ENCODE measurements at regions not wholly inside any gene's neighbourhood (a gene's known extent, or its start where the extent isn't known, plus 50 kb on each side); places are given as distances from the start of the nearest gene placed in this dataset.

GRCh38 chr2:64792995-64793639, 139.4 kb upstream of the SERTAD2 start:
- TF ChIP-seq REST (IDR thresholded peaks at IDR 0.05) (no peak), EGR1 (IDR thresholded peaks at IDR 0.05; ENCODE audit: low read depth in 2 of 2) (no peak), ATF3 (IDR thresholded peaks at IDR 0.05) (no peak), ZBTB33 (IDR thresholded peaks at IDR 0.05) (no peak), TAF1 (conservative IDR thresholded peaks at IDR 0.05) (no peak), FOXA2 (IDR thresholded peaks at IDR 0.05) (no peak), HNF4A (conservative IDR thresholded peaks at IDR 0.05) (no peak), FOXA1 (IDR thresholded peaks at IDR 0.05) (no peak), CTCF (IDR thresholded peaks at IDR 0.05; ENCODE audit: low read depth, low read length, missing input control) (no peak), HNF4G (IDR thresholded peaks at IDR 0.05) (no peak), MAX (IDR thresholded peaks at IDR 0.05) (no peak)
- Histone ChIP-seq H3K27ac (ENCODE audit: low read depth in 1 of 2, low read length in 2 of 2) (no peak overlapping the region), H3K9me3 (ENCODE audit: control insufficient read depth in 4 of 4, low read length in 3 of 4) (no peaks in the 10 kb centered on the region), H3K9ac (ENCODE audit: low read depth in 1 of 2, low read length in 2 of 2) (no peak overlapping the region), H3K4me1 (ENCODE audit: control insufficient read depth in 4 of 4, insufficient read depth in 4 of 4, low read length in 3 of 4) (peaks cover 0 to 6% (median 2%) of the 10 kb centered on the region in 4 donors), H3K4me3 (ENCODE audit: low read depth in 1 of 3, low read length in 3 of 3) (no peak overlapping the region), H3K27me3 (ENCODE audit: control insufficient read depth in 4 of 4, insufficient read depth in 4 of 4, low read length in 3 of 4) (no peaks in the 10 kb centered on the region), H3K36me3 (ENCODE audit: control insufficient read depth in 4 of 4, insufficient read depth in 3 of 4, low read depth in 1 of 4, low read length in 3 of 4) (no peaks in the 10 kb centered on the region)
- 73% methylated on average over 5 of the region's 5 CpGs for WGBS
- no peak for DNase-seq (ENCODE audit: low spot score)

GRCh38 chr2:64793701-64794100, 140.0 kb upstream of the SERTAD2 start:
- Histone ChIP-seq H3K9ac (ENCODE audit: low read depth in 1 of 2, low read length in 2 of 2) (no peak overlapping the region), H3K27ac (ENCODE audit: low read depth in 1 of 2, low read length in 2 of 2) (no peak overlapping the region), H3K27me3 (ENCODE audit: control insufficient read depth in 4 of 4, insufficient read depth in 4 of 4, low read length in 3 of 4) (no peaks in the 10 kb centered on the region), H3K36me3 (ENCODE audit: control insufficient read depth in 4 of 4, insufficient read depth in 3 of 4, low read depth in 1 of 4, low read length in 3 of 4) (no peaks in the 10 kb centered on the region), H3K4me3 (ENCODE audit: low read depth in 1 of 3, low read length in 3 of 3) (no peak overlapping the region), H3K4me1 (ENCODE audit: control insufficient read depth in 4 of 4, insufficient read depth in 4 of 4, low read length in 3 of 4) (peaks cover 0 to 6% (median 2%) of the 10 kb centered on the region in 4 donors), H3K9me3 (ENCODE audit: control insufficient read depth in 4 of 4, low read length in 3 of 4) (no peaks in the 10 kb centered on the region)
- WGBS, result 82% methylated on average over 1 of the region's 1 CpG
- no peak for DNase-seq (ENCODE audit: low spot score)
- TF ChIP-seq FOXA1 (IDR thresholded peaks at IDR 0.05) (no peak), ATF3 (IDR thresholded peaks at IDR 0.05) (no peak), CTCF (IDR thresholded peaks at IDR 0.05; ENCODE audit: low read depth, low read length, missing input control) (no peak), JUND (IDR thresholded peaks at IDR 0.05) (no peak), HNF4A (conservative IDR thresholded peaks at IDR 0.05) (no peak), YY1 (IDR thresholded peaks at IDR 0.05) (no peak), NR2F2 (IDR thresholded peaks at IDR 0.05) (no peak), REST (IDR thresholded peaks at IDR 0.05) (no peak)

Measured in liver (tissue), 8 donors.